ENCODE measurements at regions not wholly inside any gene's neighbourhood (a gene's known extent, or its start where the extent isn't known, plus 50 kb on each side); places are given as distances from the start of the nearest gene placed in this dataset.

- TF ChIP-seq ZNF274 (IDR thresholded peaks at IDR 0.05; ENCODE audit: borderline replicate concordance, extremely low read depth, low read length) (no peak), USF2 (IDR thresholded peaks at IDR 0.05; ENCODE audit: low read length) (no peak), SIRT6 (IDR thresholded peaks at IDR 0.05; ENCODE audit: low read length) (no peak), HDAC2 (IDR thresholded peaks at IDR 0.05; ENCODE audit: borderline replicate concordance in 1 of 2, low read depth in 2 of 2, low read length in 2 of 2) (no peak)
Observed at GRCh38 chr6:119476554-119476953, 127.0 kb upstream of the MAN1A1 start (continued).
